Endothelial cell of hepatic sinusoid (primary cell): ENCODE measurements at regions not wholly inside any gene's neighbourhood (a gene's known extent, or its start where the extent isn't known, plus 50 kb on each side); places are given as distances from the start of the nearest gene placed in this dataset.
"Not testable (repeated sequence)": the region's sequence is repeated elsewhere in the genome, so short reads cannot be mapped to it uniquely, and the experiment has no call there.

Source experiments
- in situ Hi-C: cut with HindIII; loops from 2 replicates; pipeline ENCODE4 v1.10.0; 2017; ENCODE audit warnings: low sequenced_read_pairs

DNA sequence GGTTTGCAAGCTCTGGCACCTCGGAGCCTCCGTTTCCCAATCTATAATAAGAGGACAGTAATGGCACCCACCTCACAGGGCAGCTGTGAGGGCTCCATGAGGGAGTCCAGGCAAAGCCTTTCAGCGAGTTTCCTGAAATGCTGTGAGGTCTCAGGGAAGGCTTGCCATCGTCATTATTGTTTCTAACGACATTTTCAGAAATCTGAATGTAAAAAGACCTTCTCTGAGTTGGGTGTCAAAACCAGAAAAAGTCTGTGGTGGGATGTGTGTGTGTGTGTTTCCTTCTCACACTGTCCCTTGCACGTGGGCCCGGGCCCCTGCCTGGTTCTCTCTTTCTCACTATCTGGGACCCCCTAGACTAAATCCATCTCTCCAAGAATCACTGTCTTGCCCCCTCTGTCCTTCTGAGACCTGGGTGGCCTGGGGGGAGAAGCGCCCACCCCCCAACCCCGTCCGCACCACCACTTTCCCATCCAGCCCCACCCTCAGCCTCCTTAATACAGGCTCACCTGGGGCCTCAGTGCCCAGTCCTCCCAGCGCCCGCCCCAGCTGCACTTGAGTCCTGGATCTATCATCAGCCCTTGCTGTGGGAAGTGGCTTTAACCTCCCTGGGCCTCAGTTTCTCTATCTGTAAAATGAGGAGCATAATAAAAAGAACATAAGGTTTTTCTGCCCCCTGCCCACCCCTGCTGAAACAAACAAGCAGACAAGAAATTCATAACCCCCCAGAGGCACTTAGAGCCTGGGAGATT is 180.3 kb downstream of the C9orf50 start:
- in situ Hi-C loops, result no loop called here

DNA sequence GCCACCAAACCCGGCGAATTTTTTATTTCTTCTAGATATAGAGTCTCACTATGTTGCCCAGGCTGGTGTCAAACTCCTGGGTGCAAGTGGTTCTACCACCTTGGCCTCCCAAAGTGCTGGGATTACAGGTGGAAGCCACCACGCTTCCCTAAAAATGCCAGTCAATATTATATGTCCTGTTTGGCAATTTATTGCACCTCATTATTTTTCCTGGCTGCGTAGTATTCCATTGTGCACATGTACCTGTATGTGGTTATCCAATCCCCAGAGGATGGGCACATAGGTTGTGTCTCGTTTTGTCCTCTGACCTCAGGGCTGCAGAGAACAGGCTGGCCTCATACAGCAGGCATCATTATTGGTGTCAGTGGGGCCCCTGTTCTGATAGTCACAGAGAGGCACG is 181.7 kb downstream of the C9orf50 start:
- in situ Hi-C loops, result loop anchor here (10.0 kb wide), 1 partner anchor 304 kb away; no protein-coding TSS in a partner anchor

DNA sequence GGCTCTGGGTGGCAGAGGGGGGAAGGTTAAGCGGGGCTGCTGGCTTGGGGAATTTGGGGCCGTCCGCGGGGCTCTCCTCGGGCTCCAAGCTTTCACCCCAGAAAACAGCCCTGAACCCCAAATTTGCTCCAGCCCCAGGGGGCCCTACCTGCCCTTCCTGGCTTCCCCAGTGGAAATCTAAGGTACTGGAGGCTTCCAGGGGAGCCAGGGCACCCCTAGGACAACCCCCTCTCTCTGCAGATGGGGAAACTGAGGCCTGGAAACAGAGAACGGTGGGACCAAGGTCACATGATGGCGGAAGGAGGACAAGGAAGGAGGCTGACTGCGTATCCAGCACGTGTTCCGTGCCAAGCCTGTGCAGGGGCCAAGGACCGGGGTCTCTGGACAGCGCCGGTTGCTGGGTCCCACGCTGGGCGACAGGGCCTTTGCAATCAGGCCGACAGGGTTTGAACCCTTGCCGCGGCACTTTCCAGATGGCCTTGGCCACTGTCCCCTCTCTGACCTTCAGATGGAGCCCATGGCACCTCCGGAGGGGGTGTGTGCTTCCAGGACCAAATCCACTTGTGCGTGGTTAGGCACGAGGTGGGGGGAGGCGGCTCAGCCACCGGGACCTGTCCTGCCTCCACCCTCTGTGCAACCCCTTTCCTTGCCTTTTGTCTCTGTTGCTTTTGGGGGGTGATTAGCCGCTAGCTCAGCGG is 183.1 kb downstream of the C9orf50 start:
- in situ Hi-C loops, result loop anchor here (10.0 kb wide), 1 partner anchor 303 kb away; no protein-coding TSS in a partner anchor

DNA sequence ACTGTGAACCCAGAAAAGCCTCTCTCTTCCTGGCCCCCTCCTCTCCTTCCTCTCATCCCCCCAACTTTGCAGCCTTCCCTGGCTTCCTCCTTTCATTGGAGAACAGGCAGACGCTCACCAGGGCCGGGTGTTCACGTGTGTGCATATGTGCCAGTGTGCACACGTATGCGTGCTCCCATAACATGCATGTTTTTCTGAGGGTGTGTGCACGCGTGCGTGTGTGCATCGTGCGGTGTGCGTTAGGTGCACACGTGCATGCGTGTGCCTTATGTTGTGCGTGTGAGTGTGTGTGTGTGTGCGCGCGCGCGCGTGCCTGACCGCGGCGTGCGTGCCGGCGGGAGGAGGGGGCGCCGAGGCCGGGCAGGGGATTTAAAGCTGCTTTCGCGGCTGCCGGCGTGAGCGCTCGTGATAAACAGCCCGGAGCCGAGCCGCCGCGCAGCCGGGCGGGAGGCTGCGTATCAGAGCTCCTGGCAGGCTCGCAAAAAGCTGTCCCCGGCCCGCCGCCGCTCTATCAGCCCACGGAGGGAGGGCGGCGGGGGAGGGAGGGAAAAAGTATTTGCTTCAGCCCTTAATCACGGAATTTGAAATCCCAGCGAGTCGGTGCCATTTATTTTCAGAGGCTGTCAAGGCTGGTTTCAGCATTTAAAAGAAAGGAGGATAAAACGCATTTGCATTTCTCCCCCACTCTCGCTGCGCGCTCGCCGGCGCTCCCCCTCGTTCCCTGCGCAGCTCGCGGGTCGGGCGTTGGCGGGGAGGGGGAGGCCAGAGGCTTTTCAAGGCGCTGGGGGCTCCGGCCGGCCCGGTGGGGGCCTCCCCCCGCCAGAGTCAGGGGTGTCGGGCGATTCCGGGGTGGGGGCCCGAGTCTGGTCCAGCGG is 183.9 kb downstream of the C9orf50 start:
- in situ Hi-C loops, result loop anchor here (10.0 kb wide), 1 partner anchor 302 kb away; no protein-coding TSS in a partner anchor

DNA sequence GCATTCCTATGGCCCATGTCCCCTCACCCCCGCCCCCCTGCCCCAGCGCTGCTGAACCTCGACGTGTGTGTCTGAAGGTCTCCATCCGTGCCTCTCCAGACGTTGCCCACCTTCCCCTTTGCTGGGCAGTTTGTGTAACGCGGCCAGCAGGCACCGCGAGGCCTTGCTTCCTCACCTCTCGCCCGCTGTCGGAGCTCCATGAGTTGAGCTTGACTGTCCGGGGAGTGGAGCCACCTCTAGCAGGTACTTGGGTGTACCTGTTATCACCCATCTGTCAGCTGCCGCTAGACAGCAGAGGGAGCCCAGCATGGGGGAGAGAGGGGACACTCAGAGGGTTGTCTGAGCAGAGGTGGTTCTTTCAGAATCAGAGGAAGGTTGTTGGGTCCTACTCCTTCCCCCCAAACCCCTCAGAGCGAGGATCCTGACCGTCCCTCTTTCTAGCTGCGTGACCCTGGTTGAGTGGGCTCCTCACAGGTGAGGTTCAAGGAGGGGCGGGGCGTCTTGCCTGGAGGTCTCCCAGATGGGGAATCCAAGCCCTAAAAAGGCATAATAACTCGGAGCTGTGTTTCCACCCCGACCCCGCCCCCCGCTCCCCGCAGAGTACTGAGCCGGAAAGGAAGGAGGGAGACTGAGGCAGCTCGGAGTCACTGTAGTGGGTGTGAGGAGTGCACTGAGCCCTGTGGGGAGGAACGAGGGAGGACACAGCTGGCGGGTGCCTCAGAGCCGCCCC is 184.7 kb downstream of the C9orf50 start:
- in situ Hi-C loops, result loop anchor here (10.0 kb wide), 1 partner anchor 301 kb away; no protein-coding TSS in a partner anchor

GRCh38 chr9:129435291-129435690 is 185.6 kb downstream of the C9orf50 start:
- in situ Hi-C loops, result loop anchor here (10.0 kb wide), 1 partner anchor 300 kb away; no protein-coding TSS in a partner anchor

GRCh38 chr9:129434187-129434586 is 186.7 kb downstream of the C9orf50 start:
- in situ Hi-C loops, result loop anchor here (10.0 kb wide), 1 partner anchor 299 kb away; no protein-coding TSS in a partner anchor

DNA sequence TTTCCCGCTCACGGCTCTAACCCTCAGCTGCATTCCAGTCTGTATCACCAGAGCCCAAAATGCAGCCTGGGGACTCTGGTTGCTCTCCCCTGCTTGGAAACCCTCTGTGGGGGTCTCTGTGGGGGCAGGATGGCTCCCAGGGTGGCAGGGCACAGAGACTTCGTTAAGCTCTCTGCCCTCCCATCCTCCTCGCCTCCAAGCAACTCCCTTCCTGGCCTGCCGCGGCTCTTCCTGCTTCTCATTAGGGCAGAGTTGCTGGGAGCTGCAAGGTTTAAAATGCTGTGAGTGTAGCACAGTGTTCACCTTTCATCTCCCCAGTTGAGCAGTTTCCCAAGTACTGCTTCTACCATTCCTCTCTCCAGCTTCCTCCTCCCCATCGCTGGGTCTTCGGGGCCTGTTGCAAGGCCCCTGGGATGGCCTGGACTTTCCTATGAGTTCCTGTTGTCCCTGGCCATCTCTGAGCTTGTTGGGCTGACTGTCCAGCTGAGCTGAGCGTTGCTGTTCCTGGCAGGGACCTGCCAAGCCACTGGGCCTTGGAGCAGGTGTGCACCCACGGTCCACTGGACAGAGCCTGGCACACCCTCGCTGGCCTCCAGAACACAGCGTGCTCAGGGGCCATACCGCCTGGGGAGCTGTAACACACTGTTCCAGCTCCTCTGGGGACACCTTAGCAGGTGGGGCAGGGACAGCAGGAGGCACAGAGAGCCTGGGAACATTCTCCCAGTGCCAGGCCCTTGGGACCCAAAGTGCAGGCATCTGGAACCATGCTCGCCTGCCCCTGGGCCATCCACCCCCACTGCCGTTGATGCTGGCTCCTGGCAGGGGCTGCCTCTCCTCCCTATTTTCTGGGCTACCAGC is 188.4 kb downstream of the C9orf50 start:
- in situ Hi-C loops, result loop anchor here (10.0 kb wide), 1 partner anchor 298 kb away; no protein-coding TSS in a partner anchor

- in situ Hi-C loops, result loop anchor here (10.0 kb wide), 1 partner anchor 296 kb away; no protein-coding TSS in a partner anchor
These were observed 189.8 kb downstream of the C9orf50 start for GRCh38 chr9:129430940-129431643.

GRCh38 chr9:129428864-129429577 is 191.9 kb downstream of the C9orf50 start:
- in situ Hi-C loops, result no loop called here

DNA sequence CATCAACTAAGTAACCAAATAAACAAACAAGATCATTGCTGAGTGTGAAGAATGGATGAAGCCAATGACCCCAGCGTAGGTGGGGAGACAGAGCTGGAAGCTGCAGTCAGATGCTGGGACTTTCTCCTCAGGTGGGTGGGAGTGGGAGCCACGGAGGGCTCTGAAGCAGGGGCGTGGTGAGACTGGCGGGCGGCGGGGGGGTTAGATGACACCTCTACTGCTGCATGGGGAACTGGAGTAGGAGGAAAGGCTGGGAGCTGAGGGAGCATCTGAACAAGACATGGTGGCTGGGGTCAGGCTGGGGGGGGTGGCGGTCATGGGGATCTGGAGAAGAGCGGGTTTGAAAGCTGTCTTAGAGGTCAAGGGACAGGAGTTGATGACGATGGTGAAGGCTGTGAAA is 193.8 kb downstream of the C9orf50 start:
- in situ Hi-C loops, result no loop called here

- in situ Hi-C loops, result not testable (repeated sequence)
These were observed 197.1 kb downstream of the C9orf50 start for GRCh38 chr9:129423755-129424154.

- in situ Hi-C loops, result no loop called here
These were observed 197.7 kb downstream of the C9orf50 start for GRCh38 chr9:129423216-129423615.

- in situ Hi-C loops, result no loop called here
These were observed 198.1 kb downstream of the C9orf50 start for GRCh38 chr9:129422843-129423192.

DNA sequence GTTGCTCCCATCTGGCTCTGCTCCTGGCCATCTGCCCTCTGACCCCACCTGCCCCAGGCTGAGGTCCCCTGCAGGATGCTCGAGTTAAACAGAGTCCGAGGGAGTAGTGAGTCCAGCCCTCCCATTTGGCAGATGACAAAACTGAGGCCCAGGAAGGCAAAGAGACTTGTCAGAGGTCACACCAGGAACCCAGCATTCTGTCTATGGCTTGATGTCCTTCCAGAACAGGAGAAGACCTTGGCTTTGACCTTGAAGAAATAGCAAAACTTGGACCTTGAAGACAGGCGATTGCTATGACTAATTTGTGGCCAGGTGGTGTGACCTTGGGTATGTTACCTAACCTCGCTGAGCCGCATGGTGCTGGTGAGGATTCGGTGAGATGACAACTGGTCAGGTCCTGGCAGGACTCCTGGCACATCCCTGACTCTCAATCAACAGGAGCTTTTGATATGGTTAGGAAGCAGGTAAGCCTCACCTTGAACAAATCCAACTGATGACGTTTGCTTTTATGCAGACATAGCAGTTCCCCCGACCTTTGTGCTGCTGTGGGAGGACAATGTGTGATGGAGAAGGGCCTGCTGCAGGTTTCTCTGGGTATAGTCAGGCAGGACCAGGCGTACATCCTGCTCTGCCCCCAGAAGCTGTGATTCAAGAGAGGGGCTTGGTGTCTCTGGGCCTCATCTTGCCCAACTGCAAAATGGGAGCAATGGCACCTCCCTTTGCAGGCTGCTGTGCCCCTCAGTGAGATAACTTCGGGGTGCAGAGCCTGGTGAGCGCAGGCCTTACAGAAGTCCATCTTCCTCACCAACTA is 198.7 kb downstream of the C9orf50 start:
- in situ Hi-C loops, result no loop called here

- in situ Hi-C loops, result no loop called here
These were observed 199.5 kb downstream of the C9orf50 start for GRCh38 chr9:129421371-129421770.

DNA sequence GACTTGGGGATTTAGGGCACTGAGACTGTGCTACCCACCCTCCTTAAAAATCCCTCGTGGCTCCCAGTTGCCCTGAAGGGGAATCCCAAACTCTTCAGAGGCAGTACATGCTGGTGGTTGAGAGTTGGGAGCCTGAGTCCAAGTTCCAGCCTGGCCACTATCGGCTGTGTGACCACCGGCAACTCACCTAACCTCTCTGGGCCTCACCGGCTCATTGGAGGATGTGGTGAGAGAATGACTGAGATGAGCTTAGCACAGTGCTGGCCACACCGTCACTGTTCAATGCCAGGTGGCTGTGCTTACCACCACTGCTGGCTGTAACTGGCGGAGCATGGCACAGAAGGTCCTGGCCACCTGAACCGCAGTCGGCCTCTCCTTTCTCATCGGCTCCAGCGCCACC is 200.2 kb downstream of the C9orf50 start:
- in situ Hi-C loops, result no loop called here
